ENCODE measurements at regions not wholly inside any gene's neighbourhood (a gene's known extent, or its start where the extent isn't known, plus 50 kb on each side); places are given as distances from the start of the nearest gene placed in this dataset.

- no peak for TF ChIP-seq POLR2A (IDR thresholded peaks at IDR 0.05)
- no peak for TF ChIP-seq CTCF (IDR thresholded peaks at IDR 0.05 in 4 of 5, conservative IDR thresholded peaks at IDR 0.05 in 1 of 5)
These were observed 283.7 kb downstream of the HLX start for GRCh38 chr1:221162939-221163338.
